ENCODE measurements at regions not wholly inside any gene's neighbourhood (a gene's known extent, or its start where the extent isn't known, plus 50 kb on each side); places are given as distances from the start of the nearest gene placed in this dataset.
"Not testable (repeated sequence)": the region's sequence is repeated elsewhere in the genome, so short reads cannot be mapped to it uniquely, and the experiment has no call there.

DNA sequence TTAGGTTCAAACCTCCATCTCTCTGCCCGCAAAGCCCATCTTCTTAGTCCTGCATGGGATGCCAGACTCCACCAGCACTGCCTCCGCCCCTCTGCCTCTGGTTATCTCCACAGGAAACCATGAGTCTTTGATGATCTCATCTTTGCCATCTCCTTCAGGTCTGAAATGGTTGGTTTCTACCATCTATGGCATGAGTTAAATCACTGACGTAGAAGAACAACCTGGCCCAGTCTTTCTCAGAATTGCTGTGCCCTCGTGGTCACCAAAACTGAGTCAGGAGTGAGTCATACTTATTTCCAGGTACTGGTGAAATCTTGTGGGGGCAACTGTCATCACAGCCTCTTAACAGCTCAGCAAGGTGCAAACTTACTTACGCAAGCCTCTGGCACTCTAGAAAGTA, 468.7 kb upstream of the C16orf82 start:
- no peak for DNase-seq

GRCh38 chr16:26598998-26599784, 467.5 kb upstream of the C16orf82 start:
- DNase-seq = no peak

DNA sequence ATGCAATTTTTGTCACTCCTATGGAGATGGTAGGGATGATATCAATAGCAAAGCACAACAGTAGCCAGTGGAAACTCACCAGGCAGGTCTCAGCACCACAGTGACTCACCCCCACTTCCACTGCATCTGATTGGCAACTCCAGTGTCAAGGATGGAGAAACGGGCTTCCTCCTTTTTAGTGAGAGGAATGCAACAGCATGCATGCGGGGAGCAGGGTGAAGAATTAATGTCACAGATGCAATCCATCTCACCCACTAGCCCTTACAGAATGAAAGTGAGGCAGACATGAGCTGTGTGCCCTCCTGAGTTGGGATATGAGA, 467.0 kb upstream of the C16orf82 start:
- DNase-seq = no peak

GRCh38 chr16:26601335-26601734, 465.4 kb upstream of the C16orf82 start:
- no peak for DNase-seq

- DNase-seq = no peak
Measured at GRCh38 chr16:26605626-26606271, 461.0 kb upstream of the C16orf82 start.

DNA sequence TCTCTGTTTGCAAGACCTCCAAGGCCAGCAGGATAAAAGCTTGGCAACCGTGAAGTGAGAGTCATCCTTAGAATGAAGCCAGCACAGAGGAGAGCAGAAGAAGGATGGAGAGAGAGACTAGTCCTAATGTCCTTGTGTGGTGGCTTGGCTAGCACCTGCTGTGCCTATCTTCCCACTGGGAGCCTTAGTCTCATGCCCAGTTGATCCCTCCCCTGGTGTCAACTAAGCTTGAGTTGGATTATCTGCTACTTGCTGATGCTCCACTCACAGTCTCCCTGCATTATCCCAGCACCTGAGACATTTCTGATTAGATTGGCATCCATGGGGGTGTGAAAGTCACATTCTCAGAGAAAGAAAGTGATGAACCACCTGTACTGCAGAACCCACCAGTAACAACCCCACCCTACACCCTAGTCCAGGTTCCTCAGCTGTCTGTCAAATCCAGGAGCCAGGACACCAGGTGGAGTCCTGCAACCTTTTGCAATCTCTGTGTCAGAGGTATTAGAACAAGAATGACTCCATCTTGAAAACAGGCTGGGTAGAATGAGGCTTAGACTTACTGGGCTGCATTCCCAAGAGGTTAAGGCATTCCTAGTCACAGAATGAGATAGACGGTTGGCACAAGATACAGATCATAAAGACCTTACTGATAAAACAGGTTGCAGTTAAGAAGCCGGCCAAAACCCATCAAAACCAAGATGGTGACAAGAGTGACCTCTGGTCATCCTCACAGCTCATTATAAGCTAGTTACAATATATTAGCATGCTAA, 460.2 kb upstream of the C16orf82 start:
- no peak for DNase-seq

DNA sequence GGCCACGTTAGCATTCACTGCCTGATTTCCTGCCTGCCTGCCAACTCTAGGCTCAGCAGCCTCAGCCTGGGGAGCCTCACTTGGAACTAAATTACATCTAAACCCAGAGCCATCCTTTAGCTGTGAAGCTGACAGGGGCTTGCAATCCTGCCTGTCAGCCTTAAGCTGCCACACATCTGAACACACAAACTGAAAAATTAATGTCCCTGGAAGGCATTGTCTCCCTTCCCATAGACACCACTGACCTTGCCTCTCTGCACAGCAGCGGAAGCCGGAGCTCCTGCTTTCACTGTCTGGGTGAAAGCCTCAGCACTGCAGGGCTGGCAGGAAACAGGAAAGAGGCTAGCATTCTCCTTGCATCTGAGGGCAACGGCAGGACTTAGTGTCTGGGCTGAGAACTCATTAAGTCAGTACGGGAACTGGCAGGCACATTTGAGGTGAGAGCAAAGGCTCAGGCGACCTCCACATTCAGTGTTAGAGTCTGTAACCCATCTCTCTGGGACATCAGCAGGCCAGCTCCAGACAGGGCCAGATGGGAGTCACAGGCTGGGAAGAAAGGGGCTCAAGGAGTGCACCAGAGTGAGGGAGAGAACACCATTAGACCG, 452.4 kb upstream of the C16orf82 start:
- DNase-seq = no peak

GRCh38 chr16:26623442-26623841, 443.3 kb upstream of the C16orf82 start:
- DNase-seq = no peak

- no peak for DNase-seq
Measured at GRCh38 chr16:26627958-26628357, 438.8 kb upstream of the C16orf82 start.

DNA sequence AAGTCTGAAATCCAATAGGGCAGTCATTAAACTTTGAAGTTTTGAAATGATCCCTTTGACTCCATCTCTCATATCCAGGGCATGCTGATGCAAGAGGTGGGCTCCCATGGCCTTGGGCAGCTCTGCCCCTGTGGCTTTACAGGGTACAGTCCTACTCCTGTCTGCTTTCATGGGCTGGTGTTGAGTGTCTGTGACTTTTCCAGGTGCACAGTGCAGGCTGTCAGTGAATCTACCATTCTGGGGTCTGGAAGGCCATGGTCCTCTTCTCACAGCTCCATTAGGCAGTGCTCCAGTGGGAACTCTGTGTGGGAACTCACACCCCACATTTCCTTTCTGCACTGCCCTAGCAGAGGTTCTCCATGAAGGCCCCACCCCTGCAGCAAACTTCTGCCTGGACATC, 435.4 kb upstream of the C16orf82 start:
- not testable (repeated sequence) for DNase-seq

DNA sequence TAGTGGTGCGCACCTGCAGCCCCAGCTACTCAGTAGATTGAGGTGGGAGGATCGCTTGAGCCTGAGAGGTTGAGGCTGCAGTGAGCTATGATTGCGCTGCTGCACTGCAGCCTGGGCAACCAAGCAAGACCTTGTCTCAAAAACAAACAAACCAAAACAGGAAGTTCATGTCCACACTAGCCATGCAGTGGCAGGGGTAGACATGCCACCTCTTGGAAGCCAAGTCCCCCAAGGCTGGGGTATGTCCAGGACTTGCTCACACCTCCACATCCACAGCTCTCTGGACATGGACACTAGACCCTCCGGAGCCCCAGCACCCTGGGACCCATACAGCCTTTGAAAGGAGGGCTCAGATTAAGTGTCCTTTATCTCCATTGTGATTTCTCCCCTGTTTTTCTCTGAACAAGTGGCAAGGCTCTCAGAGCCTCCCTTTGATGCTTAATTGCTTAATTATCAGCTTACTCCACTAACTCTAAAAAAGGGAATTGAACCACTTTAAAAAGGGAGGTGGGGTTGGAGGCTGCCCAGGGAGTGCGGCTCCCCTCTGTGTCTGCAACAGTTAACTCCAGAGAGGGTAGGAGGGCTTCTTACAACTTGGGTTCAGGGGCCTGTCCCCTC, 424.6 kb upstream of the C16orf82 start:
- no peak for DNase-seq

DNA sequence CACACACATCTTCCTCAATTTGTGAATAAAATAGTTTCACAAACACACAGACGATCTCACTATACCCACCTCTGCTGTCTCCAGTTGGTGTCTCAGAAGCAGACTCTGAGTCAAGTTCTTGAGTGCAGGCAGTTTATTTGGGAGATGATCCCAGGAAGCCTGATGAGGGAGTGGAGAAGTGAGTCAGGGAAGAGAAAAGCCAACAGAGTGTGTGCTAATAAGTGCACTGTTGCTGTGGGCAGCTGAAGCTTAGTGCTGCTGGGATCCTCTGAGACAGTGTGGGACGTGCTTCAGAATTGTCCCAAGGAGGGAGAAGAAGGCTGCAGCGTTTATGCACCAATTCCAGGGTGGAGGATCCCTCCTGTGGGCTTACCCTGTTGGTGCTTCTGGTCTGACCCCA, 423.2 kb upstream of the C16orf82 start:
- DNase-seq = no peak

- DNase-seq = no peak
Measured at GRCh38 chr16:26644912-26645543, 421.7 kb upstream of the C16orf82 start.

DNA sequence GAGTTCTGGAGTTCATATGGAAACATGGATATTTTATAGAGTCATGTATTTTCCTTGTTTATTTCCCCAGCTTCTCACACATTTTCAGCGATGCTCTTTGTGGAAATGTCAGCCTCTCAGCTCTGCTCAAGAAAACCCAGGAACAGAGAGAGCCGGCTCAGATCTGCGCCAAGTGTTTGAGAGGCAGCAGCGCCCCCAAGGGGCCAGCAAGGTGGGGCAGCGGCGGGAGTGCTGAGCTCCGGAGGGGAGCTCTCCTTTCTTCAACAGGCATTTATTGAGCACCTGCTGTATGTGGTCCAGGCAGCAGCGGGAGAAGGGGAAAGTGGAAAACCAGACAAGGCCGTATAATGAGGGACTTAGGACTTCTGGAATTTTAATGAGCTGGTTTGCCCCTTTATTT, 421.1 kb upstream of the C16orf82 start:
- no peak for DNase-seq

GRCh38 chr16:26647870-26648269, 418.9 kb upstream of the C16orf82 start:
- DNase-seq = no peak

DNA sequence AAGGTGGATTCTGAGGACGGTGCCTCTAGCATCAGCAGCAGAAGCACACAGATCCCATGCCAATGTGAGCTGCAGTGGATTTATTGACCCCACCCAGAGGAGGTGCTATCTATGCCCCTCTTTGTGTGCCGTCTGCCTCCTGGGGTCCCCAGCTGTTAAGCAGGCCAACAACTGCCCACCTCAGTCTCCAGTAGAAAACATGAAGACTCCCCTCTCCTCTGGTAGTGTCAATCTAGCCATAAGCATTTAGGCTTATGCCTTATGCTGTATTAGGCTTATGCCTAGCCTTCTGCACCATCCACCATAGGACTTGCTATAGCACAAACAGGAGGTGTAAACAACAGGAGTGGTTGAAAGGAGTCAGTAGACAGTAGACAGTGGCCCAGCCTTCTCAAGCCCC, 417.9 kb upstream of the C16orf82 start:
- DNase-seq = no peak

DNA sequence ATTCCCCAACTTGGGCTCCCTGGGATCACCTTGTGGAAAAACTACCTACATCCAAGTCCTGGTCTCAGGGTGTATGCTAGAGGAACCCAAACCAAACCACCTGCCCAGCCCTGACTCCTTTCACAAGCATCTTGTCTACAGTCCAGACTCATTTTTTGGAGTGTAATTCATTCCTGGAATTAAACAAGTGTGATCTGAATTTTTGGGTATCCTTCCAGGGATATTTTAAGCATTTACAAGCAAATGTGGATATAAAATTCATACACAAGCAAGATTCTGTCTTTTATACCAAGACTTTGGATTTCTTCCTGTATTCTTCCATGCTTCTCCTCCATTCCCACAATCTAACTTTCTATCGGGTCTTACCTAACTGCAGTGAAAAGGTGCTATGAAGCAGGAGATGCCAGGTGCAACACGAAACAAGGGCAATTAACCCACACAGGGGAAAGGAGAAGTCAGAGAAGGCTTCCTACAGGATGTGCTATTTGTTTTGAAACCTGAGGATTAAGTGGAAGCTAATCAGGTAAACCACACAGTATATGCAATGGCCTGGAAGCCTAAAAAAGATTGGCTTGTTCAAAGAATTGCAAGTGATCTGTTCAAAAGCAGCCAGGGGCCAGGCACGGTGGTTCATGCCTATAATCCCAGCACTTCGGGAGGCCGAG, 417.2 kb upstream of the C16orf82 start:
- no peak for DNase-seq

DNA sequence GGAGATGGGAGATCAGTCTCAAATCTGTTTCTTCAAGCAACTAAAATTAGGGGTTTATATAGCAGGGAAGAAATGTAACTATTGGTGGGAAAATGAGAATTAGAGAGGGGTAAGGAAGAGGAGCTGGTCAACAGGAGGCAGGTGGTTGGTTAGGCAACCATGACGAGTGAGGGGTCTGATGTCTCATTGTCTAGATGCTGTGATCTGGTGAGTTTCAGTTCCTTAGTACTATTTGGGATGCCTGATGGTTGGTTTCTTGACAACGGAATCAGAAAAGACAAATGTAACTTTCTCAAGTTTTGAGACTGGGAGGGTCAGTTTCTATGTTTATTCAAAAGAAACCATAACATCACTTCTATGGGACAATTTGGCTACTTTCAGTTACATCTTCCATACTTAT, 415.3 kb upstream of the C16orf82 start:
- DNase-seq = no peak

GRCh38 chr16:26651884-26652283, 414.8 kb upstream of the C16orf82 start:
- no peak for DNase-seq

- no peak for DNase-seq
Measured at GRCh38 chr16:26658486-26658885, 408.2 kb upstream of the C16orf82 start.

- DNase-seq = no peak
Measured at GRCh38 chr16:26658915-26659314, 407.8 kb upstream of the C16orf82 start.

DNA sequence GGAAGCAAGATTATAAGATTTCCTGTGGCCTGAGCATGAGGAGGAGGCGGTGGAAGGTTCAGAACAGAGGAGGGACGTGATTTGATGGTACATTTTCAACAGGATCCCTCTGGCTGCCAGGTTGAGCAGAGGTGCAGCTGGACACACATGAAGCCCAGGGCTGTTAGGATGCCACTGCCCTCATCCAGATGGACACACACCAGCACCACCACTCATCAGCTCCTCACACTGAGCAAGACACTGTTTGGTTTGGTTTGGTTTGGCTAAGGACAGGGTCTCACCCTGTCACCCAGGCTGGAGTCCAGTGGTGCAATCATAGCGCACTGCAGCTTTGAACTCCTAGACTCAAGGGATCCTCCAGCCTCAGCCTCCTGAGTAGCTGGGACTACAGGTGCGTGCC, 402.6 kb upstream of the C16orf82 start:
- no peak for DNase-seq

All from kidney glomerular epithelial cell (primary cell).